ENCODE measurements at regions not wholly inside any gene's neighbourhood (a gene's known extent, or its start where the extent isn't known, plus 50 kb on each side); places are given as distances from the start of the nearest gene placed in this dataset.

DNA sequence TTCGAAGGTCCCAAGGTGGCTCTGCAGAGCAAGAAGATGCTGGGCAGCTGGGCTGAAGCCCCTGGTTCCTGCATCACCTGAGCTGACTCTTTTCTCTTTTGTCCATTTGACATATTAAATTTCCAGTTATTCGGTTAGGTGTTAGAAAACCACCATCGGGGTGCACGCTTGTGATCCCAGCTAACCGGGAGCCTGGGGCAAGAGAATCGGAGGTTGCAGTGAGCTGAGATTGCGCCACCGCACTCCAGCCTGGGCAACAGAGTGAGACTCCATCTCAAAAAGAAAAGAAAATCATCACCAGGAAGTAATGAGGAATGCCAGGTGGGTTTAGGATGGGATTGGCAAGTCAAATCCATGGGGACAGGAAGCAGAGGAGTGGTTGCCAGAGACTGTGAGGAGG is 76.3 kb upstream of the ZC3H12A start:
- no peak for TF ChIP-seq POLR2AphosphoS5 (IDR thresholded peaks at IDR 0.05; ENCODE audit: low read depth)
- Histone ChIP-seq H3K4me3 (replicated peaks; ENCODE audit: insufficient read depth, low read length) (no peak overlapping the region), H3K27me3 (ENCODE audit: insufficient read depth, poor library complexity, severe bottlenecking) (peaks cover 4% of the 10 kb centered on the region), H3K27ac (replicated peaks) (no peak overlapping the region)
- no peak for DNase-seq (ENCODE audit: low read depth in 1 of 2, low spot score in 1 of 2)

DNA sequence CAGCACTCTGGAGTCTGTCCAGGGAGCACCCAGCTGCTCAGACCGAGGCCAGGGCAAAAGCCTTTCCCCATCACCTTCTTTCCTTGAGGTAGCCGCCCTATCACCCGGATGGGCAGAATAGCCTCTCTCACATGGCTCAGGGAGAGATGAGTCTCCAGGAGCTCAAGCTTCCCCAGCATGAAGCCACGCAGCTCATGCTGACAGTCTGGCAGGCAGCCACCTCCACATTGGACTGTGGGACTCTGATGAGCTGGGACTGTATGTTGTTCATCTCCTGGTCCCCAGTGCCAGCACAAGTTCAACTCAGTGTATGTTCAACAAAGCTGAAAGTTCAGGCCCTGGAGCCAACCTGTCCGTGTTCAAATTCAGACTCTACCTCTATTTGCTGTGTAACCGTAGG is 75.2 kb upstream of the ZC3H12A start:
- Histone ChIP-seq H3K4me3 (replicated peaks; ENCODE audit: insufficient read depth, low read length) (no peak overlapping the region), H3K27me3 (ENCODE audit: insufficient read depth, poor library complexity, severe bottlenecking) (peaks cover 2% of the 10 kb centered on the region)

DNA sequence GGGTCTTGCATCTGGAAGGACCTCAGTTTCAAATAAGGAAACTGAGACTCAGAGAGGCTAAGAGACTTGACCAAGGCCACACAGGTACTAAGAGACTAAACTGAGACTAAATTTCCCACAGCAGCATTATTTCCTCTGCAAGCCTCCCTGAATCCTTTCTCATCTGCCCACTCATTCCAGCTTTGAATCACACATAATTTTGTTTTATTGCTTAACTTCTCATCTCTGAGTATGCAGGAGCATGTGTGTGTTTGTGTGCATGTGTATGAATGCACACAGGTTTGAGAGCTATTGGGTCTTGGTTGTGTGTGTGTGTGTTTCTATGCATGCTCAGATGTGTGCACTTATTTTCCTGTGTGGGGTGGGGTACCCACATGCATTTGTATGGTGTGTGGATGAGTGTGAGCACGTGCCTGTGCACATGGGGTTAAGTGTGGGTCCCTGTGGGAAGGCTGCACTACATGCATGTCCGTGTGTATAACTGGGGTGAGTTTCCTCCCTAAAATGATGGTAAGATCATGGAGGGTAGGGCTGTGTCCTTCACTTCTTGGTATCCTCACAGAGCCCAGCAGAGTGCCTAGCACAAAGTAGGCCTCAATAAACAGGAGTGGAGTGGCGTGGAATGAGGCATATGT is 74.4 kb upstream of the ZC3H12A start:
- H3K4me3 ChIP-seq (replicated peaks; ENCODE audit: insufficient read depth, low read length), result no peak overlapping the region
- peaks cover 2% of the 10 kb centered on the region for H3K27me3 ChIP-seq (ENCODE audit: insufficient read depth, poor library complexity, severe bottlenecking)
- DNase-seq (ENCODE audit: low read depth in 1 of 2, low spot score in 1 of 2), result no peak
- no peak for TF ChIP-seq GABPA (IDR thresholded peaks at IDR 0.05; ENCODE audit: low read depth)
- no peak for TF ChIP-seq POLR2AphosphoS5 (IDR thresholded peaks at IDR 0.05; ENCODE audit: low read depth)
- TF ChIP-seq, protein P1, sequence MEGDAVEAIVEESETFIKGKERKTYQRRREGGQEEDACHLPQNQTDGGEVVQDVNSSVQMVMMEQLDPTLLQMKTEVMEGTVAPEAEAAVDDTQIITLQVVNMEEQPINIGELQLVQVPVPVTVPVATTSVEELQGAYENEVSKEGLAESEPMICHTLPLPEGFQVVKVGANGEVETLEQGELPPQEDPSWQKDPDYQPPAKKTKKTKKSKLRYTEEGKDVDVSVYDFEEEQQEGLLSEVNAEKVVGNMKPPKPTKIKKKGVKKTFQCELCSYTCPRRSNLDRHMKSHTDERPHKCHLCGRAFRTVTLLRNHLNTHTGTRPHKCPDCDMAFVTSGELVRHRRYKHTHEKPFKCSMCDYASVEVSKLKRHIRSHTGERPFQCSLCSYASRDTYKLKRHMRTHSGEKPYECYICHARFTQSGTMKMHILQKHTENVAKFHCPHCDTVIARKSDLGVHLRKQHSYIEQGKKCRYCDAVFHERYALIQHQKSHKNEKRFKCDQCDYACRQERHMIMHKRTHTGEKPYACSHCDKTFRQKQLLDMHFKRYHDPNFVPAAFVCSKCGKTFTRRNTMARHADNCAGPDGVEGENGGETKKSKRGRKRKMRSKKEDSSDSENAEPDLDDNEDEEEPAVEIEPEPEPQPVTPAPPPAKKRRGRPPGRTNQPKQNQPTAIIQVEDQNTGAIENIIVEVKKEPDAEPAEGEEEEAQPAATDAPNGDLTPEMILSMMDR (IDR thresholded peaks at IDR 0.05; ENCODE audit: insufficient read depth, low read length), result no peak
- TF ChIP-seq, protein P2, sequence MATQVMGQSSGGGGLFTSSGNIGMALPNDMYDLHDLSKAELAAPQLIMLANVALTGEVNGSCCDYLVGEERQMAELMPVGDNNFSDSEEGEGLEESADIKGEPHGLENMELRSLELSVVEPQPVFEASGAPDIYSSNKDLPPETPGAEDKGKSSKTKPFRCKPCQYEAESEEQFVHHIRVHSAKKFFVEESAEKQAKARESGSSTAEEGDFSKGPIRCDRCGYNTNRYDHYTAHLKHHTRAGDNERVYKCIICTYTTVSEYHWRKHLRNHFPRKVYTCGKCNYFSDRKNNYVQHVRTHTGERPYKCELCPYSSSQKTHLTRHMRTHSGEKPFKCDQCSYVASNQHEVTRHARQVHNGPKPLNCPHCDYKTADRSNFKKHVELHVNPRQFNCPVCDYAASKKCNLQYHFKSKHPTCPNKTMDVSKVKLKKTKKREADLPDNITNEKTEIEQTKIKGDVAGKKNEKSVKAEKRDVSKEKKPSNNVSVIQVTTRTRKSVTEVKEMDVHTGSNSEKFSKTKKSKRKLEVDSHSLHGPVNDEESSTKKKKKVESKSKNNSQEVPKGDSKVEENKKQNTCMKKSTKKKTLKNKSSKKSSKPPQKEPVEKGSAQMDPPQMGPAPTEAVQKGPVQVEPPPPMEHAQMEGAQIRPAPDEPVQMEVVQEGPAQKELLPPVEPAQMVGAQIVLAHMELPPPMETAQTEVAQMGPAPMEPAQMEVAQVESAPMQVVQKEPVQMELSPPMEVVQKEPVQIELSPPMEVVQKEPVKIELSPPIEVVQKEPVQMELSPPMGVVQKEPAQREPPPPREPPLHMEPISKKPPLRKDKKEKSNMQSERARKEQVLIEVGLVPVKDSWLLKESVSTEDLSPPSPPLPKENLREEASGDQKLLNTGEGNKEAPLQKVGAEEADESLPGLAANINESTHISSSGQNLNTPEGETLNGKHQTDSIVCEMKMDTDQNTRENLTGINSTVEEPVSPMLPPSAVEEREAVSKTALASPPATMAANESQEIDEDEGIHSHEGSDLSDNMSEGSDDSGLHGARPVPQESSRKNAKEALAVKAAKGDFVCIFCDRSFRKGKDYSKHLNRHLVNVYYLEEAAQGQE (IDR thresholded peaks at IDR 0.05; ENCODE audit: insufficient replicate concordance, low read depth), result no peak
- TF ChIP-seq SPI1 (IDR thresholded peaks at IDR 0.05; ENCODE audit: borderline replicate concordance, low read depth), result no peak
- no peak overlapping the region for H3K27ac ChIP-seq (replicated peaks)

More for the DNA sequence above, 75.2 kb upstream of the ZC3H12A start:
- DNase-seq (ENCODE audit: low read depth in 1 of 2, low spot score in 1 of 2), result no peak
- no peak overlapping the region for H3K27ac ChIP-seq (replicated peaks)
- no peak for TF ChIP-seq POLR2AphosphoS5 (IDR thresholded peaks at IDR 0.05; ENCODE audit: low read depth)
- TF ChIP-seq GABPA (IDR thresholded peaks at IDR 0.05; ENCODE audit: low read depth), result no peak
- TF ChIP-seq, protein P1 (IDR thresholded peaks at IDR 0.05; ENCODE audit: insufficient read depth, low read length), result no peak
- TF ChIP-seq, protein P2 (IDR thresholded peaks at IDR 0.05; ENCODE audit: insufficient replicate concordance, low read depth), result no peak
- no peak for TF ChIP-seq SPI1 (IDR thresholded peaks at IDR 0.05; ENCODE audit: borderline replicate concordance, low read depth)

DNA sequence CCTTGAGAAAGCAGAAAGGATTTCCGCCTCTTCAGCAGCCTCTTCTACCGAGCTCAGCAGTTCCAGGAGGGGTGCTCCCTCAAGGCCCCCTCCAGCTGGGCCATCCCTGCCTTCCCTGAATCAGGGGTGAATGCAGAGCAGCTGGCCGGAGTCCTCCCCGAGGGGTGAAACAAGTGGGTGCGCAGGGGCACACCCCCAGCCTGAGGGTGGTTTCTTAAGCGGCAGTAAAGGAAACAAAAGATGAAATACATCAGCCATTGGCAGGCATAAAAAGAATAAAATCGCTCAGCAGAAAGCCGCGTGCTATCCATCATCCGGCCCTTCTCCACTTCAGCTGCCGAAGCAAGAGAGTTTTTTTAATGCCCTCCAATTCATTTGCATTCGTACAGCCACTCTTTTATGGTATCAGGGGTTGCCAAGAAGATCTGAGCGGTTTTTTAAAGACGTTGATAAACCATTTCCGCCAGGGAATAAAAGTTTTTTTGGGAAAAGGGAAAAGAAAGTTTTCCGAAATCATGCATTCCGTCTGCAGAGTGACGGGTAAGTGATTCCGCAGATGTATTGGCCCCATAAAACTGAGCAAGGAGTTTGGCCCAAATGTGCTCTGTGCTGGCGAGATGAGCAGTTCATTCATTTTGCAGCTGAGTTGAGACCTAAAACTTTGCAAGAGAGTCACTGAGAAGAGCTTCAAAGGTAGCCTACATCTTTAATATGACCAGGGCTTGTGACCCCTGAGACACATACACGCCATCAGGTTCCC is 73.7 kb upstream of the ZC3H12A start:
- DNase-seq (ENCODE audit: low read depth in 1 of 2, low spot score in 1 of 2), result no peak
- no peak overlapping the region for H3K4me3 ChIP-seq (replicated peaks; ENCODE audit: insufficient read depth, low read length)
- TF ChIP-seq, protein P1 (IDR thresholded peaks at IDR 0.05; ENCODE audit: insufficient read depth, low read length), result no peak
- TF ChIP-seq GABPA (IDR thresholded peaks at IDR 0.05; ENCODE audit: low read depth) (no peak), POLR2AphosphoS5 (IDR thresholded peaks at IDR 0.05; ENCODE audit: low read depth) (no peak), SPI1 (IDR thresholded peaks at IDR 0.05; ENCODE audit: borderline replicate concordance, low read depth) (no peak)
- TF ChIP-seq, protein P2 (IDR thresholded peaks at IDR 0.05; ENCODE audit: insufficient replicate concordance, low read depth), result no peak
- peaks cover 2% of the 10 kb centered on the region for H3K27me3 ChIP-seq (ENCODE audit: insufficient read depth, poor library complexity, severe bottlenecking)
- H3K27ac ChIP-seq (replicated peaks), result no peak overlapping the region
